ENCODE measurements at regions not wholly inside any gene's neighbourhood (a gene's known extent, or its start where the extent isn't known, plus 50 kb on each side); places are given as distances from the start of the nearest gene placed in this dataset.

DNA sequence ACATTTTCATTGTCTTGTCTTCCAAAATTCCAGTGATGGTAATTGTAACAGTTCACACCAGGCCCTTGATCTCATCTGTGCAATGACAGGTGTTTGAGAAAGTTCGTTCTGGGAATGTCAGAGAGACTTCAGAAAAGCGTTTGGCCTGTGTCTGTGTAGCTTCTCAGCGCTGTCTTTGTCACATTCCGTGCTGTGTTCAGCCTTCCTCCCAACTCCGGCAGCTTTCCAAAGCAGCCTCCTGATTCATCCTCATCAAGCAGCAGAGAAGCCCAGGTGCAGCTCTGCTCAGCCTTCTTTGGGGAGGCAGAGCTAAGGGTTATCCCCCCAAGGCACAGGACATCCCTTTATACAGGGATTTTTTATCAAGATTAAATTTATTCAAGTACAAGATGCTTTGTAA lies 494.0 kb upstream of the SUCLG2 start:
- no peak for DNase-seq

DNA sequence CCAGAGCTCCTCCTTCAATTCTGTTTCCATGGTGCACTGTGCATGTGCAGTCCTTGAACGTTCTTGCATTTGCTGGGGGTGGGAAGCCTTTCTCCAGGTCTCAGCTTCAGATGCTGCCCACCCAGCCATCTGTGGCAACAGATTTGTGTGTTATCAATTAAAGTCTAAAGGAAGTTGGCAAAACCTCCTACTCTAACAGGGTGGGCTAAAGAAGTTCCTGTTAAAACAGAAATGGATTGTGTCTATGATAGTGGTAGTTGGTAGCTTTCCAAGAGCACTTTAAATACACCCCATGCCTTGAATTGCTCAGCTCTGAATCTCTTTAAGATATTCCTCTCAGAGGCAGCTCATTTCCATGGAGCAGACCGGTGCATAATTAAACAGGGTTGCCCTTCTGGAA lies 488.0 kb upstream of the SUCLG2 start:
- no peak for DNase-seq

DNA sequence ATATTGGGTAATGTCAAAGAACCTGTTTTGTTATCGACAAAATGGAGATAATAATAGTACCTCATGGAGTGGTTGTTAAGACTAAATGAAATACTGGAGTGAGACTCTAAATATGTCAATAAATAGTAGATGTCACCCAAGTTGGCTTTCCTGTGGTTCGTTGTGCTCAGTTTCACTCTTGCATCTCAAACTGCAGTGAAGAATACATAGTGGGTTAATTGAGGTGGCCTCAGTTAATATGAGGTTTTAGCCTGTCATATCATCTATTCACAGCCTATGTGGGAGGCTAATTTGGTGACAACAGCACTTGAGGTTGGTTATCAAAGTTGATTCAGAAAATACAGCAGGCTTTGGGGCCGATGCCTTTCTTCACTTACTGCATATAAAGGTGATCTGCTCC lies 485.5 kb upstream of the SUCLG2 start:
- no peak for DNase-seq

DNA sequence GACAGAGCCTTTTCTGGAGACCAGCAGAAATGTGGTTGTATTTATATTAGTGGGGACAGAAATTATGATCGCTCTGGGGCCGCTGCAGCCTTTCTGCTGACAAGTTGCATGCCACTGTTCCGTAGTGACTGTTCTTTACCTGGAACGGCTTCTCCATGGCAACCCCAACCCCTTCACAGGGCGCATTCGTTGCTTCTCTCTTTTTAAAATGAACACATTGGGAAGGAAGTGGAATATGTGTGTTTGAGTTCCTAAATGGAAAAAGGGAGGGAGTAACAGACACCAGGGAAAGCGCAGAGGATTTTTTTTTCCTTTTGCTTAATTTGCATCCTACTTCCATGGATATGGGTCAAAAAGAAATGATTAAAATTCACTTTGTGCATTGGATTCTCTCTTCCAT lies 482.0 kb upstream of the SUCLG2 start:
- no peak for DNase-seq

DNA sequence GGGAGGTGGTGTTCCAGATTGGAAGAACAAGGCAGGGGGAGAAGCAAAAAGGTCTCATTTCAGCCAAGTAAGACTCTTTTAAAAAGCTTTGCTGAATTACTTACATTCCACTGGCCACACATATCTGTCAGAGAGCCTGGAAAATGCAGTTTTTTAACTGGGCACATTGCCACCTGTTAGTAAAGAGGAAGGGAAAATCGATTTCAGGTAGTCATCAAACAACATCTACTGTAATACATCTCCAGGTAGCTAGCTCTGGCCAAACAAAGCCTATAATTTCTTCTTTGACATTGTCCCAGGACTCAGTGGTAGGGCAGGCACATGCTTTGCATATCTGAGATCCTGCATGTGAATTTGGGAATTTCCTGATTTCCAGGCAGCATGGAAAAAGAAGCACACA lies 480.7 kb upstream of the SUCLG2 start:
- DNase-seq, result no peak

DNA sequence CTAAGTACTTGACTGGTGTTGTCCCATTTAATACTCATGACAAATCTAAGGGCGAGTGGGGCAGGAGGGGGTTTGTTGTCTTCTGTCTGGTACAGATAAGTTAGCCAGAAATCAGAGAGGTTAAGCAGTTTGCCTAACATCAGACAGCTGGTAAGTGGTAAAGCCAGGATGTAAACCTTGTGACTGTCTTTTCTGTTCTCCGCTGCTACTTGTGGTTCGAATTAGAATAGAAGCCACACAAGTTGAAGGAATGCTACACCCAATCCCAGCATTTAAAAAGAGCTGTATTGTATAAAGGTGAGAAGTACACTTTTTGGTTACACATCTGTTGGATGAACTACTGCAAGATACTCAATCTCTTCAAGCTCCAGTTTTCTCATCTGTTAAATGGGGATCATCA lies 474.7 kb upstream of the SUCLG2 start:
- DNase-seq, result no peak

DNA sequence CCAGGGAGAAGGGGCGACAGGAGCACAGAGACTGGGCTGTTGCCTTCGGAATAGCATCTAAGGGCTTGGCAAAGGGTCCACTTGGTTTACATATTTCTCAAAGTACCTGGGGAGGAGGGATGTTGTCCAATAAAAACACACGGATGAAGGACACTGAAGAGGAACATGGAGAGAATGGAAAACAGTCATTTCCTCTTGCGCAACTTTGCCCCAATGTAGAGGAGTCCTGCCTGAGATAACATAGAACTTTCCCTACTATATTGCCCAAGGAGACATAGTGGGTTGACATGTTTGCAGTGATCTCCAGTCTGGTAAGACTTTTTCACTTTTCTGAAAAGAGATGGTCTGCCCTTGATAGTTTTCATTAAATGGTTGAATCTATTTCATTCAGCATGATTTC lies 468.8 kb upstream of the SUCLG2 start:
- no peak for DNase-seq

DNA sequence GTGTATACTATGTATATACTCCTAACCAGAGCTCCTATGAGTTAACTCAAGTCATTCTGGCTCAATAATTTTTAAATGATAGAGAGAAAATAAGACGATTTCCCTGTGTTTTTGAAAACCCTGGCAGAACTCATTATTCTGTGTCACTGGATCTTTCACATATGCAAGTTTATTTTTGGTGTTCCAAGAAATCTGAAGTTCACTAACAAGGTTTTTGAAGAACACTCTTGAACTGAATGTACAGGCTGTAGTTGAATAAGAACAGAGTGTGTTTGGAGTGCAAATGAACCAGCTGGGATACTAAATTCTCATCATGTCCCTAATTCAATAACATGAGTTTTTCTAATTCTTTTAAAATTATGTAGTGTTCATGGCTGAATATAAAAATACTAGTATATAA lies 466.9 kb upstream of the SUCLG2 start:
- no peak for DNase-seq

DNA sequence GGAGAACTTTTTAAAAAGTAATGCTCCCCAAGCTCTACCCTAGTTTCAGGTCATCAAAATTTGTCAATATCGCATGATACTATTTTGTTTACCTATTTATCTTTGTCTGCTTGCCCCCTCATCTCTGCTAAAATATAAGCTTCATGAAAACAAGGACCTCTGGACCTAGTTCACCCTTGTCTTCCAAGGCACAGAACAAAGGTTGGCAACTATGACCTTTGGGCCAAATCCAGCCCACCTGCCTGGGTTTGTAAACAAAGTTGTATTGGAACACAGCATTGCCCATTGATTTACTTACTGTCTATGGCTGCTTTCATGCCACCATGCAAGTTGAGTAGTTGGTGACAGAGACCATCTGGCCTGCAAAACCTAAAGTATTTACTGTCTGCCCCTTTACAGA lies 462.2 kb upstream of the SUCLG2 start:
- no peak for DNase-seq

DNA sequence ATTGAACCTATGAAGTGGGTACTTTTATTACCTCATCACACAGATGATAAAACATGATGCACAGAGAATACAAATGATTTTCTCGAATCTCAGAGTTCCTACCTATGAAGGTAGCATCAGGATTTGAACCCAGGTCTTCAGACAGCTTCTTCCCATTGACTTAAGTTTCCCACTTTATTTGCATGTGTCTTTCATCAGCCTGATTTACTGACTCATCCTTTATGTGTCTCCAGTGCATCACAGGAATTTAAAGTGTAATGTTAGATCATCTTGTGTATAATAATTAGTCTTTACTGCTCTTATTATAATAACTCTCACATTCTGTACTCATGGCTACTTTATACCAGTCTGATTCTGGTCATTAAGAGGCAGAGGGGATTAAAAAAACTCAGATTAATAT lies 449.4 kb upstream of the SUCLG2 start:
- DNase-seq, result no peak

DNA sequence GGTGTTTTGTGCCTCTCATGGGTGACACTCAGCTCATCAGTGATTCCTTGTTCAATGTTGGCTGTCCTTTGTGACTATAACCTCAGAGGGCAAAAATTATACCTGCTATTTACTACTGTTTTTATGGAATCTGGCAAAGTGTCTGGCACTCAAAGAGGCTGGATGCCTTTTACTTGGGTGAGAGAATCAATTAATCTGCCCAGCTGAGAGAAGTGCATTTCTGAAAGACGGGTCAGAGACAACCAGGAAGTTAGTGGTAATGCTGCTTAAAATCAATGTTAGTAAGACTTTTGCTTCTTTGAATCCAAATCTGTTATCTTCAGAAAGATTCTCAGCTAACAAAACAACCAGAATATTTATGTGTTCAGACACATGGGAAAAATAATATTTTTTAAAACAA lies 436.2 kb upstream of the SUCLG2 start:
- no peak for DNase-seq

DNA sequence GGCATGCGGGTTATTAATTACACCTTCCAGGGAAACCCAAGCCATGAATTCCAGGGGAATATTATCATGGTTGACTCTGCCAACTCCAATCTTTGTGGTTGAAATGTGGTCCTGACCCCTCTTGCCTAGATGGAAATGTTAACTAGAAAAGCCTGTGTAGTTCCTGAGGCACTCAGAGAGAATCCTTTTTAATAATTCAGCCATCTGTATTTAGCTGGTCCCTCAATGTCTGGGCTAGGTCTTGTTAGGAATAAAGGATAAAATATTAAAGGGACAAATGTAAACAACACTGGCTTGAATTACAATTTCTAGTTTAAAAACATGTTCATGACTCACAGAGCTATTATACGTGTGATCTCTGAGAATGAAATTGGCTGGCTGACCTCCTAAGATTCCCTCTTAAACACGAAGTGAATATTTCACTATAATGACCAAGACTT lies 435.2 kb upstream of the SUCLG2 start:
- no peak for DNase-seq

DNA sequence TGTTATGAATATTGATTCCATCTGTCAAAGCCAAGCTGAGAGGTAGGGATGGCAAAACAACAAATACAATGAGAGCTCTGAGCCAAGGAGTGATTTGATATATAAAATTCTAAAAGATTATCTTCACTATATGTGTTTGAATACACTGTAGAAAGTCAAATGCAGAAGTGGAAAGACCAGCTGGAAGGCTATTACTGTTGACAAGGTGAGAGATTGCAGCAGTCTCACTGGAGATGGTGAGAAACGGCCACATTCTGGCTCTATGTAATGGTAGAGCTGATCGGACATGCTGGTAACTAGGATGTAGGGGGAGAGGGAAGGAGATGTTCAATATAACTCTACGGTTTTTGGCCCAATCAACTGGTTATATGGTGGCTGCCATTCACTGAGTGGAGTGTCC lies 434.2 kb upstream of the SUCLG2 start:
- no peak for DNase-seq

DNA sequence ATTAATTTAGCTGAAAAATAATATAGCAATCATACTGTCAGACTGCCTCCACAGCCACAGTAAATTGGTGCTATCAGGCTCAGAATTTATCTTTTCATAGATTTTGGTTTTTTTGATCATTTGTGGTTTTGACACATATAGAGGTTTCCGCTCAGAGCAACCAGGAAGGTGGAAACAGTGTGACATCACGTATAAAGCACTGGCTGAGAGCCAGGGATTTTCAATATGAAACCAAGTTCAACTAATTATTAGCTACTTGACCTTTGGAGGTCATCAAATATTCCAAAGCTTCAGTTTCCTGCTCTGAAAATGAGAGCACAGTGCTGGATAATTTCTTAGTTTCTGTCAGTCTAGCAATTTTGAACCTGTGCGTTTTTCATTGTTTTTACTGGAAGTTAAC lies 433.8 kb upstream of the SUCLG2 start:
- DNase-seq, result no peak

DNA sequence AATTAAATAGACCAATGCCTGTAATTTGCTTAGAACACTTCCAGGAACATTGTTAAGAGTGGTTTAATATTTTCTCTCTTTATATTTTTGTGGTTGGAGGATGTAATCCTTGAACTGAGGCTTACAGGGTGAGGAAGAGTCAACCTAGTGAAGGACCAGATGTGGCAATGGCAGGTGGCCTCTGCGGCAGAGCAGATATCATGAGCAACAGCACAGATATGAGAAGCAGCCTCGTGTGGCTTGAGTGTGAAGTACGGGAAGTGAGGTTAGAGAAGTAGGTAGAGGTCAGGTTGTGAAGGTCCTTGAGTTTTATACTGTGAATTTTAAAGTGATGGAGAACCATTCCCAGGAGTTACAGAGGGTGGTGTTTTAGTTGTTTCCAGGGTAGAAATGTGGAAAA lies 417.6 kb upstream of the SUCLG2 start:
- no peak for DNase-seq

DNA sequence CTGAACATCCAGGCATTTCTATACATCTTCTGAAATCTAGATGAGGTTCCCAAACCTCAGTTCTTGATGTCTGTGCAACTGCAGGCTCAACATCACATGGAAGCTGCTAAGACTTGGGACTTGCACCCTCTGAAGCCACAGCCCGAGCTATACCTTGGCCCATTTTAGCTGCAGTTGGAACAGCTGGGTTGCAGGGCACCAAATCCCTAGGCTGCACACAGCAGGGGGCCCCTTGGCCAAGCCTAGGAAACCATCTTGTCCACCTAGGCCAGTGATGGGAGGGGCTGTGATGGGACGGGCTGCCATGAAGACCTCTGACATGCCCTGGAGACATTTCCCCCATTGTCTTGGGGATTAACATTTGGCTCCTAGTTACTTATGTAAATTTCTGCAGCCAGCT lies 415.8 kb upstream of the SUCLG2 start:
- no peak for DNase-seq

DNA sequence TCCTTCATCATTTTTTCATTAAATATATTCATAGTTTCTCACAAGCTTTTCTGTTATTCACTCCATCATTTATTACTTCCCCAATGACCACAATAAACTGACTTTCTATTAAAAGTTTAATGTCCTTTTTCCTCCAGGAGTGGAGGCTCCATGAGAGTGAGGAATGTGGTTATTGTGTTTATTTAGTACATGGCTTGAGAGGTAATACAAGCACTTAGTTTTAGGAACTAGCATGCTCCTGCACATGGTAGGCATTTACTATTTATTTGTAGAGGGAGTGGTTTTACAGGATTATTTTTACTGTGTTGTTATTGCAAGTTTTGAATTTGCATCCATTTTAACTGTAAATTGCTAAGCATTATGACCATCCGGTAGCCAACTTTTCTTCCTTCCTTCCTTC lies 412.9 kb upstream of the SUCLG2 start:
- no peak for DNase-seq

DNA sequence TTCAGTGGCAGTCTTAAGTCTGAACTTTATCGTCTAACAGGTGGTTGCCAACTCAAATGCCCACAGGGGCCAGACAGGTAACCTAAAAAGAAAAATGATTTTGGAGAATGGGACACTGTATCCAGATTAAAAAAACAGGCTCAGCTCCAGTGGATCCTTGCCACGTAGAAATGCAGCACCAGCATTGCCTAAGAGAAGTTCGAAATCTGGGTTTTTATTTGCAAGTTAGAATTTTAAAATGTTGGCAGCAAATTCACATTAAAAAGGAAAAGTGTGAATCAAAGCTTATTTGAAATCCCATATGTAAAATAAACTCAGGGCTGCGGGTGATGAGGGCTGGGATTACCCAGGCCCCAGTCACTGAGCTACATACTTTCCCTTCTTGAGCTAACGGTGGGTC lies 408.5 kb upstream of the SUCLG2 start:
- DNase-seq, result no peak

DNA sequence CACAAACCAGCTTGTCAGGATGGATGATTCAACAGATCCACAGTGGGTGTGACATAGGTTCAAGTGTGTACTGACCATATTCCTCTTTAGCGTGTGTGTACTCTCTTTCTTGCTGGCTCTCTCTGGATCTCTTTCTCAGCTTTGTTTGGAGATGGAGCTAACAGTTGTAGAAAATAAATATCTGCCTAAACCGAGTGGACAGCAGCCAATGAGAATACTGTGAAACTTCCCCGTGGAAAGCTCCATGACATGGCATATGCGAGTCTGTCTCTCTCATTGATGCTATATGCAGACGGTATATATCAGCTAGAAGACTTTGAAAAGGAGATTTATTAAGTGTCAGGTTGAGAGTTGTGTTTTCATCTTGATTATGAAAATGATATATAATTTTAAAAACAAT lies 406.5 kb upstream of the SUCLG2 start:
- DNase-seq, result no peak

DNA sequence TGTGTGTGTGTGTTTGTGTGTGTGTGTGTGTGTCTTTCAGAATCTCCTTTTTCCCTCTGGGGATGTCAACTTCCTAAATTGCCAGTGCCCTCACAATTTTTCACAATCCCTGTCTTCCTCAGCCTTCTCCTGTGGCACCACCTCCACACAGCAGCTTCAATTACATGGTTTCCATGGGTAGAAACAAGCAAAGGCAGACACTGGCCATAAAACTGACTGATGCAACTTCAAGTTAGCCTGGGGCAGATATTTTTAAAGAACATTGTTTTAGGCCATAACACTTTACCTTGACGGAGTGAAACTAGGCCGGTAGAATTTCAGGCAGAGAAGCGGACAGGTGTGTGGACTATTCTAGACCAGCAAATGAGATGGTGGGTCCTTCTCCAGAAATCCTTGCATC lies 405.8 kb upstream of the SUCLG2 start:
- no peak for DNase-seq

DNA sequence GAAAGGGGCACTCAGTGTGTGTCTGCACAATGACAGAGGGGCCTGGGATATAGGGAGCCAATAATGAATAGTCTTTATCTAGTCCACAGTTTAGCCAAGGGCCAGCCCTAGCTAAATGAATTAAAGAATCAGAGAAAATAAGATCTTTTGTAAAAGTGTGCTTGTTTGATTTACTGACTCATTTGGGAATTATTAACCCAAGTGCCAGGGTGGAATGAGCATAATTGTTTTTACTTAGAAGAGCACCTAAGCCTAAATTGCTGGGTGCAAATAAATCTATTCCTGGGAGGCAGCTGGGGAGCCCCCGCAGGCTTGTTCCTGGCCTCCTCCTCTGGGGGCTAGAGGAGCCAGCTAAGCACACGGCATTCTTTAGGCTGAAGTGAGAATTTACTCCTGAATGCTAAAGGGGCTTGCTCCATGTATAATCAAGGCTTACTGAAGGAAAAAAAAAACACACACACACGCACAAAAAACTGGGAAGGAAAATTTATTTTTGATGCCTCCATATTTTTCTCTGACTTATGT lies 405.3 kb upstream of the SUCLG2 start:
- DNase-seq, result no peak

DNA sequence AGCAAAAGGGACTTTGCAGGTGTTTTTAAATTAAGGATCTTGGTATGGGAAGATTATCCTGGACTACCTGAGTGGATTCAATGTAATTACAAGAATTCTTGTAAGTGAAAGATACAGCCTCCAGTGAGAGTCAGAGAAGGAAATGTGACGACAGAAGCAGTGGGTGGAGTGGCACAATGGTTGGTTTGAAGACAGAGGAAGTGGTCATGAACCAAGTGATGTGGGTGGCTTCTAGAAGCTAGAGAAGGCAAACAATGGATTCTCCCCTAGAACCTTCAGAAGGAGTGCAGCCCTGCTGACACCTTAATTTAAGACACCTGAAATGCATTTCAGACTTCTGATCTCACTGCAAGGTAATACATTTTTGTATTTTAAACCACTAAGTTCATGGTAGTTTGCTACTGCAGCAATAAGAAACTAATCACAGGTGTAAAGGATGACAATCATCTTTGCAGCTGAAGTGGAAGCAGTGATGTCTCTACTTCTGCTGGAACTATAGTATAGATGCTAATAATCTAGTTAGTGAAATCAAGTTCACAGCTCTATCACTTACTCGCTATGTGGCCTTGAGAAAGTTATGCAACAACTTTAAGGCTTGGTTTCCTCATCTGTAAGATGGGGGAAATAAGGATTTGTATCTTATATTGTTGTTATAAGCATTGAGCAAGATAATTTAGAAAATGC lies 403.4 kb upstream of the SUCLG2 start:
- no peak for DNase-seq

DNA sequence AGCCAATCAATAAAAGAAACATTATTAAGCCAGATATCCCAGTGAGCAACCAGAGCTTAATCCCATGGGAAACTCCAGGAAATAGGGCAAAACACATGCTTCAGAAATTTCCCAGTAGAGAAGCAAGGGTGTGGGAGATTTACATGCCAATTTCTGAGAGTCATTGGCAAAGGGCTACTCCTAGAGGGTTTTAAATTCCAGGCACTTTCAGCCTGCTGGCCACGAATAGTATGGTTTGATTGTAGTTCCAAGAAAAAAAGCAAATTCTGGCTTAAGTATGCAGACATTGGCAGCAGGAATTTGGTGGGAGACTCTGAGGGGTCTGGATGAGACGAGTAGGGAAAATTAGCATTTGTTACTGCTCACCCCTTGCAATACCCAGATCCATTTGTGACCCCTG lies 402.1 kb upstream of the SUCLG2 start:
- no peak for DNase-seq

DNA sequence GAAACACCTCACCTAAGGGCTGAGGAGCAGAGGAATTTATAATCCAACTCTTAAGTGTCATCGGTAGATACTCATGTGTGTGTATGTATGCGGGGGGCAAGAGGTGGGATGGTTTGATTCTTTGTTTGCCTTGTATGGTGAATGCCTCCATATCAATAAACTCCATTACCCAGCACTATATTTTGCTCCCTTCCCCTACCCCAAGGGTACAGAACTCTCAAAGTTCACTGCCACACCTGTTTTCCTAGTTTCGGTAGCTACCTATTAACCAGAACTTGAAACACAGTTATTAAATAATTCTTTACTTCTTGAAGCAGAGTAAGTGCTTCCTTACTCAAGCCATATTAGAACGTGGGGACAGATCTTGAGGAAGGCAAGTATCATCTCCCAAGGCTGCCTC lies 400.8 kb upstream of the SUCLG2 start:
- no peak for DNase-seq

DNA sequence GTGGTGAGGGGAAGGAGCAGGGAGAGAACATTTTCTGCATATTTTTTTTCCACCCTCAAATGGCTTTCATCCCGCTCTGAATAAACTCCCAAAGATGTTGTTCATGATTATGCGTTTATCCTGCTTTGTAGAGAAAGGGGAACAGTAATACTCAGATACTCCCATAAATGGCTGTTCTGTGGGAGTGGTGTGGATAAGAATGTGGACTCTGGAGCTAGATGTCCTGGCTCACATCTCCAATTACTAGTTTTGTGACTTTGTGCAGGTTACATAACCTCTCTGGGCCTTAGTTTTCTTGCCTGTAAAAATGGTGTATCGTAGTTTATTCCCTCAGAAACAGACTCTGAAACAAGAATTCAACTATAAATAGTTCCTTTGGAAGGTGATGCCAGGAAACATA lies 395.4 kb upstream of the SUCLG2 start:
- DNase-seq, result no peak

DNA sequence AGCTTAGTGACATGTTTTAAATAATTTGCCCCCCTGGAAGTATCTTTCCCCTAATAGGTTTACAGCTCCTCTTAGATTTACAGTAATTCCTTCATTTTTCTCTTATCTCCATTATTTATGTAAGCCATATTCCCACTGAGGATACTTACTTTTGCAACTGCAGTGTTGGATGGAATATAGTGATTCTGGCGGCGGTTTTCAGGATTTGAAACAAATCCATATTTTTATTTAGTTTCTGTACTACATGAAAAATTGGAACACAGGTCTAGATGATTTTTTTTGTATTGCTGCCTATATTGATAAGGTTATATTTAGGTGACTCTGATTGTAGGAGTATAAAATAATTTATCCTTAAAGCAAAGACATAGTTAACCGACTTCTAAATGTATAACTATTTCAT lies 391.6 kb upstream of the SUCLG2 start:
- DNase-seq, result no peak

Data from NCI-H1092 (cell line).